K562 (cell line): ENCODE measurements at regions not wholly inside any gene's neighbourhood (a gene's known extent, or its start where the extent isn't known, plus 50 kb on each side); places are given as distances from the start of the nearest gene placed in this dataset.

ENCODE experiments used
- FOXA3 ChIP-seq, 2 experiments: fragments of 450-650 bp in 1 of 2; sonication (generic) in 1 of 2; formaldehyde crosslinking; IDR thresholded peaks in 1 of 2; conservative IDR thresholded peaks in 1 of 2; 2 replicates each; pipeline versions ENCODE4 v1.4.0 to v1.8.0; 2020 to 2022; ENCODE audit warnings: mild to moderate bottlenecking in 2 of 2, missing genetic modification reagents in 1 of 2
- HNRNPUL1 ChIP-seq: fragments of 200-400 bp; formaldehyde crosslinking; IDR thresholded peaks from 2 replicates; pipeline ENCODE4 v1.6.1; 2017; ENCODE audit warnings: low read length
- NR2C2 ChIP-seq, 2 experiments: fragments of 200-800 bp in 1 of 2; sonication (Bioruptor generic) in 1 of 2; sonication (generic) in 1 of 2; formaldehyde crosslinking in 1 of 2; IDR thresholded peaks; 2 replicates each; pipeline versions ENCODE4 v1.6.1 to v1.8.0; 2016 to 2022; ENCODE audit warnings: mild to moderate bottlenecking in 1 of 2, missing compliant biosample characterization in 1 of 2, missing genetic modification characterization in 1 of 2, missing genetic modification reagents in 1 of 2
- POLR2AphosphoS5 ChIP-seq: IDR thresholded peaks from 2 replicates; pipeline ENCODE4 v1.6.1; 2011; ENCODE audit warnings: mild to moderate bottlenecking, low read depth, low read length, moderate library complexity; ENCODE audit not compliant: control insufficient read depth, insufficient read depth
- RBM15 ChIP-seq: fragments of 200-400 bp; formaldehyde crosslinking; IDR thresholded peaks from 2 replicates; pipeline ENCODE4 v1.6.1; 2018; ENCODE audit warnings: mild to moderate bottlenecking, low read length, moderate library complexity; ENCODE audit not compliant: insufficient read depth
- TCF7L2 ChIP-seq: fragments of 150-350 bp; IDR thresholded peaks from 2 replicates; pipeline ENCODE4 v1.6.1; 2016; ENCODE audit warnings: low read depth, mild to moderate bottlenecking, low read length, moderate library complexity
- ZBTB26 ChIP-seq: fragments of 450-650 bp; formaldehyde crosslinking; IDR thresholded peaks from 2 replicates; pipeline ENCODE4 v1.4.0; 2022; ENCODE audit warnings: missing genetic modification characterization
- ZEB2 ChIP-seq: fragments of 450-650 bp; IDR thresholded peaks from 2 replicates; pipeline ENCODE4 v1.6.1; 2016
- ZNF146 ChIP-seq: IDR thresholded peaks from one replicate; pipeline ENCODE4 v1.6.1; 2018; ENCODE audit warnings: missing compliant biosample characterization; ENCODE audit not compliant: unreplicated experiment
- ZNF232 ChIP-seq: sonication (generic); formaldehyde crosslinking; IDR thresholded peaks from 2 replicates; pipeline ENCODE4 v1.8.0; 2022; ENCODE audit warnings: mild to moderate bottlenecking, missing genetic modification reagents
- ZNF644 ChIP-seq: fragments of 200-800 bp; sonication (Bioruptor generic); IDR thresholded peaks from 2 replicates; pipeline ENCODE4 v1.6.1; 2016; ENCODE audit warnings: low read depth, missing genetic modification characterization, missing compliant biosample characterization

- no peak for TF ChIP-seq RBM15
- TF ChIP-seq ZNF232: no peak
- TF ChIP-seq TCF7L2: no peak
- TF ChIP-seq ZBTB26: no peak
- no peak for TF ChIP-seq HNRNPUL1
- no peak for TF ChIP-seq ZEB2
- no peak for TF ChIP-seq NR2C2 (CRISPR knock-in tag; IDR thresholded peaks at IDR 0.05)
- TF ChIP-seq NR2C2 (tag; IDR thresholded peaks at IDR 0.05): no peak
- TF ChIP-seq ZNF644: no peak
- TF ChIP-seq POLR2AphosphoS5: no peak
- TF ChIP-seq FOXA3 (CRISPR knock-in tag; conservative IDR thresholded peaks at IDR 0.05 in 1 of 2, IDR thresholded peaks at IDR 0.05 in 1 of 2): no peak
- TF ChIP-seq ZNF146: no peak
These were observed 91.2 kb upstream of the TMEM18 start for GRCh38 chr2:768451-768850.
